COR-L47 (cell line): ENCODE measurements at regions not wholly inside any gene's neighbourhood (a gene's known extent, or its start where the extent isn't known, plus 50 kb on each side); places are given as distances from the start of the nearest gene placed in this dataset.

Experiments
- DNase-seq: peaks from one replicate; lab custom pipeline; 2025; lab: John Stamatoyannopoulos, UW

DNA sequence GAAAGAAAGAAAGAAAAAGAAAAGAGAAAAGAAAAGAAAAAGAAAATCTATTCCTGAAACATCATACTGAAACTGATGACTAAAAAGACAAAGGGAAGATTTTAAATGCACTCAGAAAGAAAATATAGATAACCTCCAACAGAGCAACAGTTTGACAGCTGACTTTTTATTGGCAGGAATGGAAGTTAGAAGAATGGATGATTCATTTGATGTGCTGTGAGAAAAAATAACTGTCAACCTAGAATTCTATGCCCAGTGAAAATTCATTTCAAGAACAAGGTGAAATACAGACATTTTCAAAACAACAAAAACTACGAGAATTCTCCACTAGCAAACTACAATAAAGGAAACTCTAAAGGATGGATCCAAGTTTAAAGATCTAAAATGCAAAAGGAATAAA is 50.5 kb upstream of the HSPA12A start:
- no peak for DNase-seq

DNA sequence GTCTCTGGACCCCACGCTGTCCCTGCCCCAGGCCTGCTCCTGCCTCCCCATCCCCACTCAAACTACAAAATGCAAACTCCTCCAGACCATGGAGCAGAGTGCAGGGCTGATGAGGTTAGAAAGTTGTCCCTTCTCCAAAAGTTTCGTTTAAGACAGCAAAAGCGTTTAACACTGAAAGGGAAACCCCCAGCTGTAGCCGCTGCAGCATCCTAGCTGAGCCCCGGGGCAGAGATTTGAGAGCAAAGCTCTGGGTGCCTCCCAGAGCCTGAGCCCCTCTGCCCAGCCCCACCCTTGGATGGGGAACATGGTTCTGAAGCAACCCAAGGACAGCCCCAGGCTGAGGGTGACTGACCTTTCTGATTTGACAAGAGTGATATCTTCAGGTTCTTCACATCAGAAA is 52.8 kb upstream of the ENO4 start:
- DNase-seq = no peak

GRCh38 chr10:116796910-116797513 is 52.3 kb upstream of the ENO4 start:
- peak; percentile 57 for DNase-seq

DNA sequence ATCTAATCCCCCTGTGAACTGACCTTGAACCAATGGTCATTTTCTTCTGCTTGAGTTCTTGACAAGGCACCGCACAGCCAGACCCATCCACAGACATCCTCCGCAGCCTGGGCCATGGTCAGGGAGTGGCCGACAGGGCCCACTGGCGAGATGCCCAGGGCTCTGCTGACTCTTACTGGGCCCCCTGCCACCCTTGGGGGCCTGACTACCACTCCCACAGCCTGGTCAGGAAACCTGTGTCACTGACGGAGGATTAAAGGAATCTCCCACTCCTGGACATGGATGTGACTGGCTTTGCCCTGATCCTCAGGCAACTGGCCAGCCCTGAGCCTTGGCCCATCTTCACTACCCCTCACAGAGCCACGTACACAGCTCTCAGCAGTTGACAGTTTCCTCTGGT is 50.4 kb upstream of the ENO4 start:
- DNase-seq = no peak
